Adrenal gland (tissue), 5 donors: ENCODE measurements at regions not wholly inside any gene's neighbourhood (a gene's known extent, or its start where the extent isn't known, plus 50 kb on each side); places are given as distances from the start of the nearest gene placed in this dataset.

Source experiments
- CTCF ChIP-seq, 6 experiments: fragments of 450-650 bp in 4 of 6; fragments of 200-600 bp in 2 of 6; sonication (generic) in 1 of 6; IDR thresholded peaks; 1 replicate in 5 of 6; 2 replicates in 1 of 6; pipeline versions ENCODE4 v1.5.1 to v1.8.0; 2016 to 2021; ENCODE audit warnings: antibody characterized with exemption in 6 of 6, mild to moderate bottlenecking in 2 of 6, moderate library complexity in 1 of 6
- POLR2A ChIP-seq, 2 donors: fragments of 450-650 bp; IDR thresholded peaks; one replicate each; pipeline ENCODE4 v1.6.1; 2017; ENCODE audit warnings: antibody characterized with exemption in 2 of 2, mild to moderate bottlenecking in 2 of 2, moderate library complexity in 1 of 2
- donor health status: DM: no; HTN: no; CAD: no.

GRCh38 chr12:74816398-74817175 lies 279.0 kb downstream of the ATXN7L3B start:
- TF ChIP-seq POLR2A (IDR thresholded peaks at IDR 0.05) (no peak), CTCF (IDR thresholded peaks at IDR 0.05) (no peak)
